T-helper 1 cell treated with Interleukin-12 subunit alpha and Interleukin-12 subunit beta and Interleukin-4 antibody, amounts not matched to agents 30 μg/mL and 1 μg/mL, for 36 hours (primary cell): ENCODE measurements at regions not wholly inside any gene's neighbourhood (a gene's known extent, or its start where the extent isn't known, plus 50 kb on each side); places are given as distances from the start of the nearest gene placed in this dataset.
"Not testable (repeated sequence)": the region's sequence is repeated elsewhere in the genome, so short reads cannot be mapped to it uniquely, and the experiment has no call there.

ENCODE experiments used
- H3K27ac Mint-ChIP-seq: one replicate; pipeline ENCODE4 v1.8.0; 2021; ENCODE audit warnings: mild to moderate bottlenecking, mixed read lengths
- H3K27me3 Mint-ChIP-seq: one replicate; pipeline ENCODE4 v1.8.0; 2021; ENCODE audit warnings: low read depth, mixed read lengths
- H3K36me3 Mint-ChIP-seq: one replicate; pipeline ENCODE4 v1.8.0; 2021; ENCODE audit warnings: low read depth, mixed read lengths
- H3K4me1 Mint-ChIP-seq: one replicate; pipeline ENCODE4 v1.8.0; 2021; ENCODE audit warnings: low read depth, mixed read lengths
- H3K4me3 Mint-ChIP-seq: one replicate; pipeline ENCODE4 v1.8.0; 2021; ENCODE audit warnings: mild to moderate bottlenecking, moderate library complexity, mixed read lengths
- H3K9me3 Mint-ChIP-seq: one replicate; pipeline ENCODE4 v1.8.0; 2021; ENCODE audit warnings: mixed read lengths

GRCh38 chr5:165397516-165397915 lies 1892.1 kb downstream of the MAT2B start:
- H3K4me1 Mint-ChIP-seq, result no peaks in the 10 kb centered on the region
- peaks cover 5% of the 10 kb centered on the region for H3K9me3 Mint-ChIP-seq
- H3K36me3 Mint-ChIP-seq, result no peaks in the 10 kb centered on the region
- H3K27ac Mint-ChIP-seq, result no peak overlapping the region
- no peaks in the 10 kb centered on the region for H3K27me3 Mint-ChIP-seq
- no peak overlapping the region for H3K4me3 Mint-ChIP-seq

DNA sequence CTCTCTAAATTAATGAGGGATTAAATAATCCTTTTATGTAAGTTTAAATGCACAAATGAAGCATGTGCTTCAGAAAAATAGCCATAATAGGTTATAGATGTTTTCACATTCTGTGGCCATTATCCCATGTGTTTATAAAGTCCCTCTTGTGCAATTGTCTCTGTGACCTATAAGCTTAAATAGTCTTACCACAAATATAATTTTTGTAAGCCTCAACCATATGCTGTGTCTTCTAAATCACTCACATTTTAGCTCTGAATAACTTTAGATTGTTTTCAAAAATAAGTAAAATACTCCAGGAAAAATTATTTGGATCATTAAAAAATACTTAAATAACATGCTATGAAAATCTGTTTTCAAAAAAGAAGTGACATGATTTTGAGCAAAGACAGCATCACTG lies 1894.7 kb downstream of the MAT2B start:
- Mint-ChIP-seq H3K27ac (no peak overlapping the region), H3K27me3 (no peaks in the 10 kb centered on the region), H3K36me3 (no peaks in the 10 kb centered on the region), H3K4me3 (no peak overlapping the region), H3K9me3 (peaks cover 5% of the 10 kb centered on the region), H3K4me1 (no peaks in the 10 kb centered on the region)

DNA sequence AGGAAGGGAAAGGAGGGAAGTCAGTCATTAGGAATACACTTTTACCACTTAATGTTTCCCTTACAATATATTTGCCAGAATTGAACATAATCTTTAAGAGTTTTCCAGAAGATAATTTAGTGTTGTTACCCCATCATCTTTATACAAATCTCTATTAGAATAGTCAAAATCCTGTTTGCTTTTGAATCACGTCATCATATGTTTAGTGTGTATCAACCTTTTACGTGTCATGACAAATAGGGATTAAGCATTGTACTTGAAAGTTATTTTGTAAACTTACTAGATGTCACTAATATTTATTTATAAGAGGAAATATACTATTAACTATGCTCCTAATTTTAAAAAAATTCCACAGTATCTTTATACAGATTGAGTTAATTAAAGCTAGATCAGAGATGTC lies 1899.5 kb downstream of the MAT2B start:
- Mint-ChIP-seq H3K4me3 (no peak overlapping the region), H3K4me1 (no peaks in the 10 kb centered on the region), H3K27ac (no peak overlapping the region), H3K36me3 (no peaks in the 10 kb centered on the region), H3K9me3 (peaks cover 12% of the 10 kb centered on the region), H3K27me3 (no peaks in the 10 kb centered on the region)

GRCh38 chr5:165405340-165405739 lies 1899.9 kb downstream of the MAT2B start:
- Mint-ChIP-seq H3K27ac (no peak overlapping the region), H3K27me3 (no peaks in the 10 kb centered on the region), H3K4me1 (no peaks in the 10 kb centered on the region), H3K4me3 (no peak overlapping the region), H3K36me3 (no peaks in the 10 kb centered on the region), H3K9me3 (peaks cover 14% of the 10 kb centered on the region)

GRCh38 chr5:165407352-165407751 lies 1901.9 kb downstream of the MAT2B start:
- Mint-ChIP-seq H3K4me3 (no peak overlapping the region), H3K27ac (no peak overlapping the region), H3K27me3 (no peaks in the 10 kb centered on the region), H3K9me3 (peaks cover 14% of the 10 kb centered on the region), H3K36me3 (no peaks in the 10 kb centered on the region), H3K4me1 (no peaks in the 10 kb centered on the region)

DNA sequence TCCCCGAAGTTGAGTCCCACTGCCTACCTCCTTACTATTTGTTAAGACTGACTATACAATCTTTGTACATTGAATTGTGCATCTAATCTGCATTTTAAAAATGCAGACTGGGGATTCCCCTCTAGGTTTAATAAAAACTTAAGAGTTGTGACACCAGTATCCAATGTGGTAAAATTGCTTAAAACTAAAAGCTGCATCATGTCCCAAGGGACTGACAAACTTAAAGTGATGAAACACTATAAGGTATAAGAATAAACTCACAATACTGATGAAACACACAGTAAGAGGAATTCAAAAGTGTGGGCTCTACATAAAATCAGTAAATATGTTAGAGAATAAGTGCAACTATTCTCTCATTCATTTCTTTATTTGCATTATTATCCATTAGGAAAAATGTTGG lies 1905.1 kb downstream of the MAT2B start:
- no peaks in the 10 kb centered on the region for H3K27me3 Mint-ChIP-seq
- H3K4me1 Mint-ChIP-seq, result no peaks in the 10 kb centered on the region
- H3K4me3 Mint-ChIP-seq, result no peak overlapping the region
- peaks cover 26% of the 10 kb centered on the region for H3K9me3 Mint-ChIP-seq
- H3K27ac Mint-ChIP-seq, result no peak overlapping the region
- H3K36me3 Mint-ChIP-seq, result no peaks in the 10 kb centered on the region

DNA sequence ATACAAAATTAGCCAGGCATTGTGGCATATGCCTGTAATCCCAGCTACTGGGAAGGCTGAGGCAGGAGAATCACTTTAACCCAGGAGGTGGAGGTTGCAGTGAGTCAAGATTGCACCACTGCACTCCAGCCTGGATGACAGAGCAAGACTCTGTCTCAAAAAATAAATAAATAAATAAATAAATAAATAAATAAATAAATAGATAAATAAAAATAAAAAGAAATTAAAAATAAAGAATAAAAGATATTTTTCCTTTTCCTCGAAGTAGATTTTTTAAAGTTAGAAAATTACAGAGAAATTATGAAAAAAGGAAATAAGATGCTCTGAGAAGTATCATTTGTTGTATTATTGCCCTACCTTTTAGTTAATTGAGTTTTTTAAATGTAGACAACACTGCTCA lies 1906.1 kb downstream of the MAT2B start:
- not testable (repeated sequence) for H3K27ac Mint-ChIP-seq, H3K4me1 Mint-ChIP-seq, H3K36me3 Mint-ChIP-seq, H3K27me3 Mint-ChIP-seq, H3K4me3 Mint-ChIP-seq
- peaks cover 32% of the 10 kb centered on the region for H3K9me3 Mint-ChIP-seq

GRCh38 chr5:165420493-165420892 lies 1915.1 kb downstream of the MAT2B start:
- no peaks in the 10 kb centered on the region for H3K36me3 Mint-ChIP-seq
- H3K9me3 Mint-ChIP-seq, result peaks cover 8% of the 10 kb centered on the region
- H3K4me3 Mint-ChIP-seq, result no peak overlapping the region
- H3K27me3 Mint-ChIP-seq, result no peaks in the 10 kb centered on the region
- H3K4me1 Mint-ChIP-seq, result no peaks in the 10 kb centered on the region
- H3K27ac Mint-ChIP-seq, result no peak overlapping the region

DNA sequence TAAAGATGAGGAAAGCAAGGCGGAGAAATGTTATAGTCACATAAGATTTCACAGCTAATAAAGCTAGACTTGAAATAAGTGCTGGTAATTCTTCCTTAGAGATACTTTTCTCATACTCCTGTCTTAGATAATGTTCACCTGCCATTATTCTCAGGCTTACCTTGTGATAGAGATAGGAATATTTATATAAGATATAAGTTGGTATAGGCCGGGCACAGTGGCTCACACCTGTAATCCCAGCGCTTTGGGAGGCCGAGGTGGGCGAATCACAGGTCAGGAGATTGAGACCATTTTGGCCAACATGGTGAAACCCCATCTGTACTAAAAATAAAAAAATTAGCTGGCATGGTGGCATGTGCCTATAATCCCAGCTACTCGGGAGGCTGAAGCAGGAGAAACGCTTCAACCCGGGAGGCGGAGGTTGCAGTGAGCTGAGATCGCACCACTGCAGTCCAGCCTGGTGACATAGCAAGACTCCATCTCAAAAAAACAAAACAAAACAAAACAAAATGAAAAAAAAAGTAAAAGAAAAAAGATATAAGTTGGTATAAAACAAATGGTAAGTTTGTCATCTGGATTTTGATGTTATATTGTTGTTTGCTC lies 1918.4 kb downstream of the MAT2B start:
- no peaks in the 10 kb centered on the region for H3K36me3 Mint-ChIP-seq
- H3K9me3 Mint-ChIP-seq, result peaks cover 9% of the 10 kb centered on the region
- no peaks in the 10 kb centered on the region for H3K27me3 Mint-ChIP-seq
- no peak overlapping the region for H3K4me3 Mint-ChIP-seq
- H3K27ac Mint-ChIP-seq, result no peak overlapping the region
- no peaks in the 10 kb centered on the region for H3K4me1 Mint-ChIP-seq

- Mint-ChIP-seq H3K36me3 (no peaks in the 10 kb centered on the region), H3K4me1 (no peaks in the 10 kb centered on the region), H3K4me3 (no peak overlapping the region), H3K9me3 (peaks cover 14% of the 10 kb centered on the region), H3K27me3 (no peaks in the 10 kb centered on the region), H3K27ac (no peak overlapping the region)
Measured at GRCh38 chr5:165425594-165425993, 1920.2 kb downstream of the MAT2B start.

GRCh38 chr5:165448753-165449152 lies 1943.3 kb downstream of the MAT2B start:
- no peaks in the 10 kb centered on the region for H3K36me3 Mint-ChIP-seq
- no peak overlapping the region for H3K4me3 Mint-ChIP-seq
- no peaks in the 10 kb centered on the region for H3K27me3 Mint-ChIP-seq
- H3K4me1 Mint-ChIP-seq, result no peaks in the 10 kb centered on the region
- H3K27ac Mint-ChIP-seq, result no peak overlapping the region
- H3K9me3 Mint-ChIP-seq, result peaks cover 7% of the 10 kb centered on the region

GRCh38 chr5:165457859-165458481 lies 1952.6 kb downstream of the MAT2B start:
- Mint-ChIP-seq H3K27me3 (no peaks in the 10 kb centered on the region), H3K4me3 (no peak overlapping the region), H3K36me3 (no peaks in the 10 kb centered on the region), H3K27ac (no peak overlapping the region), H3K9me3 (no peaks in the 10 kb centered on the region), H3K4me1 (no peaks in the 10 kb centered on the region)

DNA sequence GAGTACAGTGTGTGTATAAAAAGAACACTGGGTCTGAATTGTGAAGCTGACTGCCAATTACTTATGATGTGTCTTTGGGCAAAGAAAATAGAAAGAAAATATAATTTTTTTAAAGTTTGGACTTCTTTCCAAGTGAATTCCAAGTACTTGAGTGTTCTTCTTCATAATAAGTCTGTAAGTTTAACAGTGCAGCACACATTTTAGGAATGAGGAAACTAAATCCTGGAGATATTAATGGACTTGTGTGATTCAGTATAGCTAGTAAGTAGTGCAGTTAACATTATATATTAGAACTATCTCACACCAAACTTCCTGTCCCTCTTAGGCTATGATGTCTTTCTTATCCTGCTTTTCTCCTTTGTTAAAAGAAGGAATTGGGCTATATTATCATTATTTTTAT lies 1953.8 kb downstream of the MAT2B start:
- Mint-ChIP-seq H3K27me3 (no peaks in the 10 kb centered on the region), H3K36me3 (no peaks in the 10 kb centered on the region), H3K4me3 (no peak overlapping the region), H3K27ac (no peak overlapping the region), H3K4me1 (no peaks in the 10 kb centered on the region), H3K9me3 (no peaks in the 10 kb centered on the region)

GRCh38 chr5:165460911-165461310 lies 1955.5 kb downstream of the MAT2B start:
- H3K9me3 Mint-ChIP-seq, result peaks cover 6% of the 10 kb centered on the region
- no peak overlapping the region for H3K27ac Mint-ChIP-seq
- no peaks in the 10 kb centered on the region for H3K4me1 Mint-ChIP-seq
- H3K27me3 Mint-ChIP-seq, result no peaks in the 10 kb centered on the region
- no peaks in the 10 kb centered on the region for H3K36me3 Mint-ChIP-seq
- H3K4me3 Mint-ChIP-seq, result no peak overlapping the region

DNA sequence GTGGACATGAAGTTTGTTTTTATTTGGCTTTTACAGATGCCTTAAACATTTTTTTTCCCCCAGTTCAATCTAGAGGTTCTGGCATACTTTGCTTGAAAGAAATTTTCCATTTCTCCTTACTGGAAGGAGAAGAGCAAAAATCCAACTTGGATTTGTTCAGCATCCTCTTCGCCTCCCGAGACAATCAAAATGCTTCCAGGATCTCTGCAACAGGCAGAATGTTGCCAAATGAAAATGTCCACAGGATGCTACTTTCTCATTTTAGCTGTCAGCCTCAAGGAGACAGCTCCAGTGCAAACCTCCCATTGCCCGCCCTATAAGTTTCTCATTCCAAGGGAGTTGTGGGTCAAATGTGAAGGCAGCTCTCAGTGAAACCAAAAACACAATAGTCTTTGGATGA lies 1972.1 kb downstream of the MAT2B start:
- Mint-ChIP-seq H3K36me3 (no peaks in the 10 kb centered on the region), H3K4me3 (no peak overlapping the region), H3K4me1 (no peaks in the 10 kb centered on the region), H3K27ac (no peak overlapping the region), H3K27me3 (no peaks in the 10 kb centered on the region), H3K9me3 (no peaks in the 10 kb centered on the region)
